ENCODE measurements at regions not wholly inside any gene's neighbourhood (a gene's known extent, or its start where the extent isn't known, plus 50 kb on each side); places are given as distances from the start of the nearest gene placed in this dataset.

DNA sequence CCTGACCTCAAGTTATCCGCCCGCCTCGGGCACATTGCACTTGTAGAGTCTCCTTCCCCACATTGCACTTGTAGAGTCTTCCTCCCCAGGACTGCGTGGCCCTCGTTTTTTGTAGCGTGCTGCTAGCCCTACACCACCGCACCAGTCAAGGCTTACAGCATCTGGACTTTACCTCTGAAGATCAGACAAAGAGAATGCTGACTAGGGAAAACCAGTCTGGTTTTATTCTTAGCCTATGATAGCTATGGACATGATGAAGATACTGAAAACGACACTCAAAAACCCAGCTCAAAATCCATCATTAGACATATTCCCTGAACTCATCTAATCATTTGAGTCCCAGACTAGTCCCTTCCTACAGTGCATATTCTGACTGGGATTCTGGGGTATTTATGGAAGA lies 71.9 kb upstream of the AKR1E2 start:
- no peak for ATAC-seq
- TF ChIP-seq, protein P1, sequence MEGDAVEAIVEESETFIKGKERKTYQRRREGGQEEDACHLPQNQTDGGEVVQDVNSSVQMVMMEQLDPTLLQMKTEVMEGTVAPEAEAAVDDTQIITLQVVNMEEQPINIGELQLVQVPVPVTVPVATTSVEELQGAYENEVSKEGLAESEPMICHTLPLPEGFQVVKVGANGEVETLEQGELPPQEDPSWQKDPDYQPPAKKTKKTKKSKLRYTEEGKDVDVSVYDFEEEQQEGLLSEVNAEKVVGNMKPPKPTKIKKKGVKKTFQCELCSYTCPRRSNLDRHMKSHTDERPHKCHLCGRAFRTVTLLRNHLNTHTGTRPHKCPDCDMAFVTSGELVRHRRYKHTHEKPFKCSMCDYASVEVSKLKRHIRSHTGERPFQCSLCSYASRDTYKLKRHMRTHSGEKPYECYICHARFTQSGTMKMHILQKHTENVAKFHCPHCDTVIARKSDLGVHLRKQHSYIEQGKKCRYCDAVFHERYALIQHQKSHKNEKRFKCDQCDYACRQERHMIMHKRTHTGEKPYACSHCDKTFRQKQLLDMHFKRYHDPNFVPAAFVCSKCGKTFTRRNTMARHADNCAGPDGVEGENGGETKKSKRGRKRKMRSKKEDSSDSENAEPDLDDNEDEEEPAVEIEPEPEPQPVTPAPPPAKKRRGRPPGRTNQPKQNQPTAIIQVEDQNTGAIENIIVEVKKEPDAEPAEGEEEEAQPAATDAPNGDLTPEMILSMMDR (IDR thresholded peaks at IDR 0.05) = no peak
- Histone ChIP-seq H3K36me3 (no peaks in the 10 kb centered on the region), H3K9me3 (no peaks in the 10 kb centered on the region), H3K4me1 (no peaks in the 10 kb centered on the region), H3K27me3 (peaks cover 0 to 6% (median 0%) of the 10 kb centered on the region in 7 donors), H3K4me3 (no peak overlapping the region), H3K27ac (no peak overlapping the region)
- WGBS, 2 donors = 93 to 96% methylated on average over 8 of the region's 8 CpGs
- DNase-seq = no peak
- intact Hi-C loops (cut with DNase I) = loop anchor here in 2 of 10 donors (5.0 to 10.0 kb wide), 2 partner anchors 77 to 79 kb away; no protein-coding TSS in a partner anchor

DNA sequence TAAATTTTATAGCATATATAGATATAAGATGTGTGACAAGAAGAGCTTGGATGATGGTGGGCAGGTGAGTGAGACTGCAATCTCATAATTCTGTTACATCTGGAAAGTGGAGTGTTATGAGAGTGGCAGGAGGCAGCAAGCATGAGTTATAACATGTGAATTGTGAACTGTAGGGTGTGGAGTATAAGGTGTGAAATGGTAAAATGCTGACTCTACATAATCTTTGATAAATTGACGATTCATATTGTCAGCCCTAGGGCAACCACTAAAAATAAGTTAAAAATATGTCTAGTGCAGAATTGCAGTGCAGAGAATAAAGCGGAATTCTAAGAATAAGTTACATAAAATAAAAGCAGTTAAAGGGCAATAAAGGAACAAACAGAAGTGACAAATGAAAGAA lies 74.8 kb upstream of the AKR1E2 start:
- Histone ChIP-seq H3K9me3 (no peaks in the 10 kb centered on the region), H3K27me3 (peaks cover 0 to 6% (median 0%) of the 10 kb centered on the region in 7 donors), H3K4me3 (no peak overlapping the region), H3K27ac (no peak overlapping the region), H3K4me1 (no peaks in the 10 kb centered on the region), H3K36me3 (no peaks in the 10 kb centered on the region)
- ATAC-seq = no peak
- 89 to 91% methylated on average over 2 of the region's 2 CpGs for WGBS, 2 donors
- DNase-seq = no peak
- TF ChIP-seq, protein P1 (IDR thresholded peaks at IDR 0.05) = no peak
- intact Hi-C loops (cut with DNase I) = loop anchor here in 2 of 10 donors (5.0 to 10.0 kb wide), 2 partner anchors 74 to 76 kb away; no protein-coding TSS in a partner anchor

DNA sequence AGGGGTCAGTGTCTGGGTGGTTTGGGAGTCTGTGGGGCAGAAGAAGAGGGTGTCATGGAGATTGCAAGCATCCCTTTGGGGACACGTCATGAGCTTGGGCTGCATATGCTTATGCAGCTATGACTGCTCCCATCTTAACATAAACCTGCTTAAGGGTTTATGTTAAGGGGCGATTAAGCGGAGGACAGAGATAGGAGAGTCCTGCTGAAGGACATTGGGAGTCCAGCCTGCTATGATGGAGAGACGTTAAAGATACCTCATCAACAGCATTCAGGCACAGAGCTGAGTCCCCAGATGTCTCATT lies 76.8 kb upstream of the AKR1E2 start:
- no peak for DNase-seq
- intact Hi-C loops (cut with DNase I) = no loop called here
- no peaks in the 10 kb centered on the region for H3K36me3 ChIP-seq
- 94 to 97% methylated on average over 4 of the region's 4 CpGs for WGBS, 2 donors
- no peak for ATAC-seq
- peaks cover 0 to 2% (median 0%) of the 10 kb centered on the region in 11 donors for H3K9me3 ChIP-seq
- no peaks in the 10 kb centered on the region for H3K4me1 ChIP-seq
- TF ChIP-seq, protein P1 (IDR thresholded peaks at IDR 0.05) = no peak
- no peak overlapping the region for H3K4me3 ChIP-seq
- H3K27ac ChIP-seq = no peak overlapping the region
- peaks cover 0 to 6% (median 0%) of the 10 kb centered on the region in 7 donors for H3K27me3 ChIP-seq

DNA sequence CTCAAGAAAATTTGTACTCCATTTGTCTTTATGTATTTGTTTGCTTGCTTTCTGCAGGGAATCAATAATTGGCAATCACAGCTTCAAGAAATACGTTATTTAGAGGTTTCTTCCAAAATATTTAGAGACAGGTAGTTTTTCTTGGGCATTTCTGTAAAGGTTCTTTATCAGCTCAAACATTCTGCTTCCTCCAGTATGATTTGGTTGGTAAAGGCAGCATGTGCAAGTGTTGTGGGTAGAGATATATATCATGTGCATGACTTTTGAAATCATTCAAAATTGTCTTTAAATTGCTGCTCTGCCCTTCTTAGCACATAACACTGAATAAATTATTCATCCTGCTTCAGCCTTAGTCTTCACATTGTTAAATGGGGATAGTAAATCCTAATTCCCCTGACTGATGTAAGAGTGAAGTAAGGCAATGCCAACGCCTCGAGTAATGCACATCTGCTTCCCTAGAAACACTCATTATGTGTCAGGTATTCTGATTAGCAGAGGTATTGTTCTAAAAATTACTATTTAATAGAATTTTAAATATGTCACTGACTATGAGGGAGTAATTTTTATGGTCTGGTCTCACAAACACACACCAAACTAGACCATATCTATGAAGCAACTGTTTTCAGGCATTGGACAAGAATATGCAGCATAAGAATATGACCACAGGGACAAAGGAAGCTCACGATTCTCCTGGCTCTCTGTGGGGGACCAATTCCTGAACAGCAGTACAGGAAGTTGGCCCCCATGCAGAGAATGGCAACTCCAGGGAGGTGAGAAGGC lies 77.3 kb upstream of the AKR1E2 start:
- Histone ChIP-seq H3K27me3 (peaks cover 0 to 6% (median 0%) of the 10 kb centered on the region in 7 donors), H3K36me3 (no peaks in the 10 kb centered on the region), H3K9me3 (peaks cover 0 to 7% (median 0%) of the 10 kb centered on the region in 11 donors), H3K27ac (no peak overlapping the region), H3K4me1 (no peaks in the 10 kb centered on the region), H3K4me3 (no peak overlapping the region)
- WGBS, 2 donors = 80 to 89% methylated on average over 4 of the region's 4 CpGs
- TF ChIP-seq, protein P1 (IDR thresholded peaks at IDR 0.05) = no peak
- intact Hi-C loops (cut with DNase I) = no loop called here
- DNase-seq = no peak
- ATAC-seq = no peak
